HG03064 (cell line): ENCODE measurements at regions not wholly inside any gene's neighbourhood (a gene's known extent, or its start where the extent isn't known, plus 50 kb on each side); places are given as distances from the start of the nearest gene placed in this dataset.
"Not testable (repeated sequence)": the region's sequence is repeated elsewhere in the genome, so short reads cannot be mapped to it uniquely, and the experiment has no call there.

Experiments used
- ATAC-seq: cut with Tn5 transposase; IDR thresholded peaks from one replicate; pipeline ENCODE4 v1.9.1; 2021; ENCODE audit warnings: low read depth; ENCODE audit not compliant: unreplicated experiment

DNA sequence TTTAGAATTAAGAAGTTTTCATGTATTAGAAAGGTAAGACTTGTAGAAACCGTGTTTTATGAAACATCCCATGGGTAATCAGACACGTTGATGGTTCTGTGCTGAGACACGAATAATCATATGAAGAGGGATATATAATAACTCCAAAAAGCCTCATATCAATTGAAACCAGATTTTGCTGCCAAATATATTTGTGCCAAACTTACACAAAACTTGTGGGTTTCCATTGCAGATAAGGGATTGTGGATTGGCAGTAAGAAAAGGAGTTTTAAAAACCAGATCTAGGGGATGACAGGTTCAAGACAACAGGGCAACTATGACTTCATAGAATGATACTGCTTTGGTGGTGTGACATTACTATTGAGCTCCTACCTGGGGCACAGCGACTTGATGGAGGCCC, 616.1 kb downstream of the BCOR start:
- ATAC-seq = no peak

GRCh38 chrX:39484159-39485068, 613.3 kb downstream of the BCOR start:
- no peak for ATAC-seq

- ATAC-seq = no peak
These were observed 610.4 kb downstream of the BCOR start for GRCh38 chrX:39487166-39487968.

DNA sequence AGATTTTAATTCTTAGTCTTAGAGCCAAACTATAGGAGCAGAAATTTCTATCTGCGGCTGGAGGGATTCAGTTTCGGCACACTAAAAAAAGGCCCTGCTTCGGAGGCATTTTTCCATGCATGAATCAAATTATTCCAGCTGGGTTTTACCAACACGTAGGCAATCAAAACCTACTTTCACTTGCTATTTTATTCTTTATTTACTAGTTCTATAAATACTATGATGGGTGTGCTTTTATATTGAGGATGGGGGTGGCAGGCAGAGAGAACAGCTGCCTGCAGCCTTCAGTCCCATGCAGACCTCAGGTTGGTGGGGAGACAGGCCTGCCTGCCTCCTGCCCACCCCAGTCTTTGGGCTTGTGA, 609.8 kb downstream of the BCOR start:
- no peak for ATAC-seq

DNA sequence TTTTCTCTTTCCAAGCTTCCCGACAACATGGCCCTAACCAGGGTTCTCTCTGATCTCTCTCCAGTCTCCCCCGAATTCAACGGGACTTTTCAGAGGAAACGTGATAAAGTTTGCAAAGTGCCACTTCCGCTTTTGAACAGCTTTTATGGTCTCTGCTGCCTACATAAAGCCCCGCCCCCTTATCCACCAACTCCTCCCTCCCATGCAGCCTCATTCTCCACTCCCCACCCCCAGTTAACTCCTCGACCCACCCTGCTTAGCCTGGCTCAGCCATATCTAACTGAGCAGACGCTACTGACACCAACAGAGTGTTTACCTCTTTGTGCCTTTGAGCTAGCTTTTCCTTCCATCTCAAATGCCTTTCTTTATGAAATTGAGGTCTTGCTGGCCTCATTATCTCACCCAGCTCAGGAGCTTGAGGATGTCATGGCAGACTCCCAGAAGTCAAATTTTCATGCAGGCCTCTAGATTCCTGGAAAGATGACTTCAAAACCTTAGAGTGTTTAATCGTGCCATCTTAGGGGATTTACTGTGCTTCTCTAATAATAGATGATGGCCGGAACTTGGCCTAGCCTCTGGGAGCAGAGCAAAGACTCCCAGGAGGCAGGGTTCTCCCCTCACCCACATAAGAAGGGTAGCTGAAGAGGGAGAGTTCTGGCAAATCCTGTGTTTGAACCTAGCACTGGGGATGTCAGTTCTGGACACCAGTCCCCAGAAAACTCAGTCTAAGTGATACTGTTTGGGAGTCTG, 606.0 kb downstream of the BCOR start:
- no peak for ATAC-seq

DNA sequence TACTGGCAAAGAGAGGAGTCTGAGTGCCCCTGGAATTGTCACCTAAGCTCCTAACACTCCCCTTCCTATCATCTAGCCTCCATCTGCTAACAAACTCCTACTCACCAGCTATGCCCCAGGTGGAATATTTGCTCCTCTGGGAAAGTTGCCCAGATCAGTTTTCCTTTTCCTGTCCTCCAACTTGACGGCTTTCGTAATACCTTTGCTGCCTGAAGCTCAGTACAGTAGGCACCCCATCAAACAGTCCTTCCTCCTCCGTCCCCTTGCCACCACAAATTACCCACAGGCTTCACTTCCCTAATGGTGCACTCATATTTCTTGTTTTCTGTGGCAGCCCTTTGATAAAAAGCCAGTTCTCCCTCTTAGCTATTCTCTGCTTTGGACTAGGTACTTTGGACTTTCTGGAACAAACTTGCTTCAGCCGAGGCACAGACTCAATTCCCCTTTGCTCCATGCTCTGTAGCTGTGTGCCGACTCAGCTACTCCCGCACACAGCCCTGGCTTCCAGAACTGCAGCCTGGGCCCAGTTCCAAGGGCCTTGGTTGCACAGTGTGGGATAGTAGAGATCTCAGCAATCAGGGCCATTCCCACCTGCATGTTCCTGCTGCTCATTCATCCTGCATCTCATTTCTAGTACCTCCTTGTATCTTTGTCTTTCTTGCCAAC, 605.1 kb downstream of the BCOR start:
- no peak for ATAC-seq

- no peak for ATAC-seq
These were observed 604.6 kb downstream of the BCOR start for GRCh38 chrX:39493168-39493567.

DNA sequence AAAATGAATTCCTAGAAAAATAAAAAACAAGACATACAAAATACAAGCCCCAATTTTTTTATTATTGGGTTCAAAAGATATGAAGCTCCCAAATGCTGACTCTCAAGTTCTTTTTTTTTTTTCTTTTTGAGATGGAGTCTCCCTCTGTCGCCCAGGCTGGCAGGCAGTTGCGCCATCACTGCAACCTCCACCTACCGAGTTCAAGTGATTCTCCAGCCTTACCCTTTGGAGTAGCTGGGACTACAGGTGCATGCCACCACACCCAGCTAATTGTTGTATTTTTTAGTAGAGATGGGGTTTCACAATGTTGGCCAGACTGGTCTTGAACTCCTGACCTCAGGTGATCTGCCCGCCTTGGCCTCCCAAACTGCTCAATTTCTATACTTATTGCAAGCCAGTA, 600.6 kb downstream of the BCOR start:
- not testable (repeated sequence) for ATAC-seq

- no peak for ATAC-seq
These were observed 600.0 kb downstream of the BCOR start for GRCh38 chrX:39497702-39498265.

- ATAC-seq = no peak
These were observed 597.8 kb downstream of the BCOR start for GRCh38 chrX:39499996-39500395.

DNA sequence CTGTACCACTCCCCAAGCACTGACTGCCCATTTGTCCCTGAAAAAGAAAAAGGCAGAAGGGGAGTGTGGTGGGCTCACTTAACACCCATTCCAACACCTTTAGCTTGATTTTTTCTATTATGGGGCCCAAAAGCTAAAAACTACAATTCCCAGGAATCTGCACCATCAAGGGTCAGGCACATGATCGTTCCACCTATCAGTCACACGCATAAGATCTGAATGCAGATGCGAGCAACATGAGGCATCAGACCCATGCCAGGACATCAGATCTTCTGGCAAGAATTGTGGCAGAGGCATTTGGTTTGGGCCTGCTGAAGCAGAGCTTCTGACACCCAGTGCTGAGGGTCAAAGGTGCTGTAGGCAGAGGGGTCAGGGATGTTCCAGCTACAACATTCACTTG, 595.9 kb downstream of the BCOR start:
- ATAC-seq = no peak

- no peak for ATAC-seq
These were observed 595.3 kb downstream of the BCOR start for GRCh38 chrX:39502486-39502885.

GRCh38 chrX:39504227-39504626, 593.5 kb downstream of the BCOR start:
- no peak for ATAC-seq

DNA sequence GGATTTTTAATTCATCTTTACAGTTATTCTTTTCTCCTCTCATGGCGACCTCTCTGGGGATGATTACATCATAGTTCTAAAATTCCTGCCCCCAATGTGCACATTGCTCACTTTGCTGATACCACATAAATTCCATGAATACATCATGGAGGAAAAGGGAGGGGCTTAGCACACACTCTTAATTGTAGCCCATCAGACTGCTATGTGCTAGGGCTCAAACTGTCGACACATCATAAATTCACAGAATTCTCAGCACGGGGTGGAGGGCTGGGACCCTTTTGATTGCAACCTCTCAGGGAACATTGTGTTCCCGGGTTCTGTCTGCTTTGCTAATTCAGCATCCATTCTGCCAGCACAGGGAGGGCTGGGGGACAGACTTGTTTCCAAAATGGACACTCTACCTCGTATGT, 592.9 kb downstream of the BCOR start:
- ATAC-seq = no peak

- no peak for ATAC-seq
These were observed 591.6 kb downstream of the BCOR start for GRCh38 chrX:39506131-39506530.

DNA sequence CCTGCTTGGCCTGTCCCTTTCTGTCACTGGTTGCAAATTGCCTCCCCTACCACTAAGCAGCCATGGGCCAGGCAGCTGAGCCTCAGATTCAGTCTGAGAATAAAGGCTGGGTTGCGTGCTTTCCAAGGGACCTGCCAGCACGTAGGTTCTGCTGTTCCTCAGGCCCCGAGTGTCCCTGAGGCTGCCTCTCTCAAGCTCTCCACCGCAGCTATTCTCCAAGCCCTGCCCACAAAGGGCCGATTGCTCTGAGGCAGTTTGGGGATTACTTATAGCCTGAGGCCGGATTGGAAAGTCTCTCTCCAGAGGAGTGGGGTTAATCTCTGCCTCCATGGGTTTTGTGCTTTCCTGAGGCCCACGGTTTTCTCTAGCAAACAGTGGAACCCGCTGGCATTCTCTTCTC, 590.7 kb downstream of the BCOR start:
- ATAC-seq = no peak

DNA sequence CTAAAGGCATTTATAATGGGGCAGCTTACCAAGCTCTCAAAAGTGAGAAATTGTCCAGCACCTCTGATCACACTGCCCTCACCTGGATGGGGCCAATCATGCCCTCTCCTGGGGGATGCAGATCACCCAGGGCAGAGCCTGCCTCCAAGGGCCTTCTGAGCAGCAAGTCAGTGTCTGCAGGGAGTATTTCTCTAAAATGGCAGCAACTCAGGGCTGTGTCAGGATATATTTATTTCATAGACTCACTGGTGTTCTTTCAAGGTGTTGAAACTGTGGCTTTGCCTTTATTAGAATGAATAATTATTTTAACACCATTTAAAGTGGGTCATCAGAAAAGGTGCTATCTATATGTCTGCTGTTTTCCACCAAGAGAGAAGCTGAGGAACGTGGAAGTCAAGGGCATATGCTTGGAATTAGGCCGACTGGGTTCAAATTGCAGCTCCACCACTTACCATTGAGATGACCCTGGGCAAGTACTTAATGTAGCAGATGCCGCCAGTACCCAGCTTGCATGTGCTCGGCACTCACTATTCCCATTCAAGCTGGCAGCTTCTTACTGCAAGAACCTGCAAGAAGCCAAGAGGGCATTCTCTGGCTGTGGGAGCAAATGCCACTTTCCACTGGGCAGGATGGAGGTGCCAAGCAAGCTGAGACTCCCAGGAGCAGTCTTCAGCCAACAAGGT, 590.0 kb downstream of the BCOR start:
- ATAC-seq = no peak

GRCh38 chrX:39508300-39508692, 589.5 kb downstream of the BCOR start:
- no peak for ATAC-seq

DNA sequence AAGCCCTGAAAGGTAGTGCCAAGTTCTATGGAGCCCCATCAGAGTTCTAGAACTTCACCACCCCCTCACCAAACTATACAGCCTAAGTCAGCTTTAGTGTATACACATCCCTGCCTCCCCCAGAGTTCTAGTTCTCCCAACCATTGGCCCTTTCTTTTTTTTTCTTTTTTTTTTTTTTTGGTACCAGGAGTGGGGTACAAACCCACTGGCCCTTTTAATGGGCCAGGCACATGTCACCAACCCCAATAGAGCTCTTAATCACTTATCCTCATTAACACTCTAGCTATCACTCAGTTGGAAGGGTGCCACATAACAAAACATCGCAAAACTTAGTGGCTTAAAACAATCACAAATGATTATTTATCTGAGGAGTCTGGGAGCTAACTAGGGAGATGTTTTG, 588.6 kb downstream of the BCOR start:
- ATAC-seq = no peak

DNA sequence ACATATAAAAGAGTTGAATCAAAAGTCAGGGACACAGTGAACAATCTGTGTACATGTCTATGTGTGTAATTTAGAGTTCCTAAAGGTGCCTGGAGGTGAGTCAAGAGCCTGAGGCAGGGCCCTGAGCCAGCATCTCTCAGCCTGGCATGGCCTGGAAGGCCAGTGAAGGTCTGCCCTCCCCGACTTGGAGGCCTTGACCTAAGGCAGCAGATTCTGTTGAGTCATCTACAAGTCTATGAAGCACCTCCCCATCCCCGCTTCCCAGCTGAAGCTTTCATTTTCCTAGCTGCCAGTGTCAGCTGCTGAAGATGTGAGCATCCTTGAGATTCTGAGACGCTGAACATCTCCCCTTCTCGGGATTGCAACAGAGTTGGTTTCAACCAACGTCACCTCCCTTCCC, 583.9 kb downstream of the BCOR start:
- no peak for ATAC-seq
